ENCODE measurements at regions not wholly inside any gene's neighbourhood (a gene's known extent, or its start where the extent isn't known, plus 50 kb on each side); places are given as distances from the start of the nearest gene placed in this dataset.

DNA sequence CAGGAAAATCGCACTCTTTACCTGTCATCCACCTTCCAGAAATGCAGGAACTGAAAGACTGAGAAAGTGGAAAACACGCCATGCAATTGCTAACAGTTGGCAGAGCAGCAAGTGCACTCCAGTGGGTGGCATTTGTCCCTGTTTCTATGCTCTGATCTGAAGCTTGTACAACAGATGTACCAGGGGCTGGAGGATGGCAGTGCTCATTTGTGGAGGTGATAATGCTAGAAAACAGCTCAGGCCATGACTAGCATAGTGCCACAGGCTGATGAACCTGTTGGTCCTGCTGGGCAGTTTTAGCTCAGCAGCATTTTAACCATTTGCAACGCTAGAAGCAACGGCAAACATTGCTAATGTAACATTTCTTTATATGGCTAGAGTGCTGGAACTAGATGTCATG, 199.9 kb upstream of the NRP1 start:
- TF ChIP-seq, protein P1, sequence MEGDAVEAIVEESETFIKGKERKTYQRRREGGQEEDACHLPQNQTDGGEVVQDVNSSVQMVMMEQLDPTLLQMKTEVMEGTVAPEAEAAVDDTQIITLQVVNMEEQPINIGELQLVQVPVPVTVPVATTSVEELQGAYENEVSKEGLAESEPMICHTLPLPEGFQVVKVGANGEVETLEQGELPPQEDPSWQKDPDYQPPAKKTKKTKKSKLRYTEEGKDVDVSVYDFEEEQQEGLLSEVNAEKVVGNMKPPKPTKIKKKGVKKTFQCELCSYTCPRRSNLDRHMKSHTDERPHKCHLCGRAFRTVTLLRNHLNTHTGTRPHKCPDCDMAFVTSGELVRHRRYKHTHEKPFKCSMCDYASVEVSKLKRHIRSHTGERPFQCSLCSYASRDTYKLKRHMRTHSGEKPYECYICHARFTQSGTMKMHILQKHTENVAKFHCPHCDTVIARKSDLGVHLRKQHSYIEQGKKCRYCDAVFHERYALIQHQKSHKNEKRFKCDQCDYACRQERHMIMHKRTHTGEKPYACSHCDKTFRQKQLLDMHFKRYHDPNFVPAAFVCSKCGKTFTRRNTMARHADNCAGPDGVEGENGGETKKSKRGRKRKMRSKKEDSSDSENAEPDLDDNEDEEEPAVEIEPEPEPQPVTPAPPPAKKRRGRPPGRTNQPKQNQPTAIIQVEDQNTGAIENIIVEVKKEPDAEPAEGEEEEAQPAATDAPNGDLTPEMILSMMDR (IDR thresholded peaks at IDR 0.05; ENCODE audit: low read depth, low read length, poor library complexity, severe bottlenecking) = no peak
- TF ChIP-seq EZH2phosphoT487 (IDR thresholded peaks at IDR 0.05; ENCODE audit: borderline replicate concordance, low read length) = no peak
